BJ (cell line): ENCODE measurements at regions not wholly inside any gene's neighbourhood (a gene's known extent, or its start where the extent isn't known, plus 50 kb on each side); places are given as distances from the start of the nearest gene placed in this dataset.

Source experiments
- CTCF ChIA-PET: fragments of 350-600 bp; formaldehyde crosslinking; extraction: SDS; loops from one replicate; lab custom pipeline; 2021; ENCODE audit warnings: antibody characterized with exemption, inconsistent platforms; lab: Yijun Ruan, JAX
- POLR2A ChIA-PET: fragments of 300-600 bp; sonication (Branson Sonifier 250); formaldehyde crosslinking; extraction: SDS; loops from one replicate; lab custom pipeline; 2021; ENCODE audit warnings: antibody characterized with exemption; lab: Charles Lee
- DNase-seq: peaks from one replicate; pipeline ENCODE4 v3.0.0-alpha.2; 2011; ENCODE audit warnings: low read depth
- H3K27me3 ChIP-seq: 2 replicates; pipeline ENCODE4 v1.6.0; 2011; ENCODE audit warnings: low read length; ENCODE audit not compliant: control insufficient read depth, insufficient read depth
- H3K36me3 ChIP-seq: 2 replicates; pipeline ENCODE4 v1.5.1; 2011; ENCODE audit warnings: low read length; ENCODE audit not compliant: control insufficient read depth, insufficient read depth
- H3K4me3 ChIP-seq: 2 replicates; pipeline ENCODE4 v1.5.1; 2011; ENCODE audit warnings: low read depth, mild to moderate bottlenecking, control low read depth, low read length
- TF ChIP-seq, protein P1 (sequence below): IDR thresholded peaks from 2 replicates; pipeline ENCODE4 v1.5.1; 2011; ENCODE audit warnings: low read depth, mild to moderate bottlenecking, control low read depth, inconsistent platforms, low read length, moderate library complexity; ENCODE audit not compliant: insufficient read depth

GRCh38 chr16:64453646-64454045 is 668.2 kb downstream of the CDH11 start:
- H3K36me3 ChIP-seq: no peaks in the 10 kb centered on the region
- H3K4me3 ChIP-seq: no peak overlapping the region
- no peaks in the 10 kb centered on the region for H3K27me3 ChIP-seq
- TF ChIP-seq, protein P1, sequence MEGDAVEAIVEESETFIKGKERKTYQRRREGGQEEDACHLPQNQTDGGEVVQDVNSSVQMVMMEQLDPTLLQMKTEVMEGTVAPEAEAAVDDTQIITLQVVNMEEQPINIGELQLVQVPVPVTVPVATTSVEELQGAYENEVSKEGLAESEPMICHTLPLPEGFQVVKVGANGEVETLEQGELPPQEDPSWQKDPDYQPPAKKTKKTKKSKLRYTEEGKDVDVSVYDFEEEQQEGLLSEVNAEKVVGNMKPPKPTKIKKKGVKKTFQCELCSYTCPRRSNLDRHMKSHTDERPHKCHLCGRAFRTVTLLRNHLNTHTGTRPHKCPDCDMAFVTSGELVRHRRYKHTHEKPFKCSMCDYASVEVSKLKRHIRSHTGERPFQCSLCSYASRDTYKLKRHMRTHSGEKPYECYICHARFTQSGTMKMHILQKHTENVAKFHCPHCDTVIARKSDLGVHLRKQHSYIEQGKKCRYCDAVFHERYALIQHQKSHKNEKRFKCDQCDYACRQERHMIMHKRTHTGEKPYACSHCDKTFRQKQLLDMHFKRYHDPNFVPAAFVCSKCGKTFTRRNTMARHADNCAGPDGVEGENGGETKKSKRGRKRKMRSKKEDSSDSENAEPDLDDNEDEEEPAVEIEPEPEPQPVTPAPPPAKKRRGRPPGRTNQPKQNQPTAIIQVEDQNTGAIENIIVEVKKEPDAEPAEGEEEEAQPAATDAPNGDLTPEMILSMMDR: no peak
- no peak for DNase-seq
- CTCF ChIA-PET: interaction anchor here (0.7 to 1.6 kb wide), 2 partner anchors 26 to 445 kb away, joined by 3 to 4 read pairs; no protein-coding TSS in a partner anchor
- POLR2A ChIA-PET: no interaction called here

DNA sequence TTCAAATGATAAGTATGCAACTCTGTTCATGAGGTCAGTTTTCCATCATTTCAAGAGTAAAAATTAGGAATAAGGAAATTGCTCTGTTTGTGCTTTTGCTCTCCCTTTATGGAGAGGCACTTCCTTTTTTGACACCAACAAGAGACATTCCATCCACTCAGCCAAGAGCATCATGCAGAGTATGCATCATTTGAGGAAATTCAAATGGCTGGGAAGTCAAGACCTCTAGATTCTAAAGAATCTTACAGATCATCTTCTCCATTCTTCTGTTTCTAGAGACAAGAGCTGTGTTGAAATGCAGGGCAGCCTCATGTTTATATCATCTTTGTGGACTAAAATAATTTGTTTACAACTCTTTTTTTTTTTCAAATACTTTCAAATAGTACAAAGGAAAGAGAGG is 669.4 kb downstream of the CDH11 start:
- TF ChIP-seq, protein P1: no peak
- ChIA-PET CTCF (interaction anchor here (0.6 to 1.6 kb wide), 3 partner anchors 27 to 730 kb away, joined by 3 to 4 read pairs (median 4); no protein-coding TSS in a partner anchor), POLR2A (no interaction called here)
- Histone ChIP-seq H3K36me3 (no peaks in the 10 kb centered on the region), H3K4me3 (no peak overlapping the region), H3K27me3 (no peaks in the 10 kb centered on the region)
- no peak for DNase-seq

- Histone ChIP-seq H3K27me3 (no peaks in the 10 kb centered on the region), H3K36me3 (no peaks in the 10 kb centered on the region), H3K4me3 (no peak overlapping the region)
- DNase-seq: no peak
- ChIA-PET CTCF (no interaction called here), POLR2A (no interaction called here)
- TF ChIP-seq, protein P1: no peak
These were observed 671.7 kb downstream of the CDH11 start for GRCh38 chr16:64450177-64450576.

GRCh38 chr16:64449506-64449905 is 672.4 kb downstream of the CDH11 start:
- no peak for DNase-seq
- ChIA-PET CTCF (no interaction called here), POLR2A (no interaction called here)
- no peaks in the 10 kb centered on the region for H3K27me3 ChIP-seq
- no peaks in the 10 kb centered on the region for H3K36me3 ChIP-seq
- TF ChIP-seq, protein P1: no peak
- no peak overlapping the region for H3K4me3 ChIP-seq

DNA sequence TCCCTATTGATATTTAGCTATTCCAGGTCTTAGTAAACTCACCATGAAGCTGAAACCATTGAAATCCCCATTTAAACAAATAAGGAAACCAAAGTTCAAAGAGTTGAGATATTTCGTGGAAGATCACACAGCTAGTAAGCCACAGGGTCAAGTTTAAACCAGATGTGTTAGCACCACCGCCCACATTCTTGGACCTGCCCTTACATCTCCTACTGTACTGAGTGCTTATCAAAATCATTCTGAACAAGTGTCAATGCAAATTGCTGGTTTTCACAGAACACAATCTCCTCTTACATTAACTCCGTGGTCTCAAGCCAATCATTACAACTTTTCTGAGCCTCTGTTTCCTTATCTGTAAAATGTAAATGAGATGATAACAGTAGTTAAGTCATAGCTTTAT is 676.2 kb downstream of the CDH11 start:
- ChIA-PET CTCF (interaction anchor here (1.0 kb wide), 1 partner anchor 9 kb away, joined by 3 read pairs; no protein-coding TSS in a partner anchor), POLR2A (no interaction called here)
- TF ChIP-seq, protein P1: no peak
- DNase-seq: no peak
- no peaks in the 10 kb centered on the region for H3K27me3 ChIP-seq
- H3K4me3 ChIP-seq: no peak overlapping the region
- no peaks in the 10 kb centered on the region for H3K36me3 ChIP-seq
